Astrocyte (in vitro differentiated cells and primary cell): ENCODE measurements at regions not wholly inside any gene's neighbourhood (a gene's known extent, or its start where the extent isn't known, plus 50 kb on each side); places are given as distances from the start of the nearest gene placed in this dataset.

Experiments used
- DNase-seq: peaks from one replicate; pipeline ENCODE4 v3.0.0-alpha.2; 2010; ENCODE audit warnings: low read depth
- FAIRE-seq: peaks from 2 replicates; lab custom pipeline; 2011; peaks lifted over from hg19 to GRCh38; lab: Jason Lieb, UNC
- H2AFZ ChIP-seq: 2 replicates; pipeline ENCODE4 v1.6.0; 2012; ENCODE audit warnings: low read depth, low read length, inconsistent platforms
- H3K27ac ChIP-seq: 2 replicates; pipeline ENCODE4 v1.5.1; 2011; ENCODE audit warnings: low read depth, low read length, inconsistent platforms
- H3K27me3 ChIP-seq: 2 replicates; pipeline ENCODE4 v1.6.0; 2011; ENCODE audit warnings: low read length, inconsistent platforms; ENCODE audit not compliant: insufficient read depth
- H3K36me3 ChIP-seq: 2 replicates; pipeline ENCODE4 v1.5.1; 2011; ENCODE audit warnings: low read length, inconsistent platforms; ENCODE audit not compliant: insufficient read depth
- H3K4me1 ChIP-seq: 2 replicates; pipeline ENCODE4 v1.5.1; 2011; ENCODE audit warnings: low read length, inconsistent platforms; ENCODE audit not compliant: insufficient read depth
- H3K4me2 ChIP-seq: 2 replicates; pipeline ENCODE4 v1.6.0; 2012; ENCODE audit warnings: low read length, inconsistent platforms
- H3K4me3 ChIP-seq: 2 replicates; pipeline ENCODE4 v1.5.1; 2011; ENCODE audit warnings: low read depth, mild to moderate bottlenecking, low read length, inconsistent platforms; ENCODE audit not compliant: insufficient read depth
- H3K79me2 ChIP-seq: 2 replicates; pipeline ENCODE4 v1.6.0; 2012; ENCODE audit warnings: mild to moderate bottlenecking, low read length, inconsistent platforms; ENCODE audit not compliant: insufficient read depth
- H3K9ac ChIP-seq: 2 replicates; pipeline ENCODE4 v1.6.0; 2012; ENCODE audit warnings: mild to moderate bottlenecking, low read length, inconsistent platforms
- H3K9me3 ChIP-seq: 2 replicates; pipeline ENCODE4 v1.5.1; 2012; ENCODE audit warnings: low read depth, mild to moderate bottlenecking, low read length, inconsistent platforms; ENCODE audit not compliant: insufficient read depth
- H4K20me1 ChIP-seq: 2 replicates; pipeline ENCODE4 v1.6.0; 2012; ENCODE audit warnings: low read length, inconsistent platforms; ENCODE audit not compliant: insufficient read depth
- H3K27ac Mint-ChIP-seq: one replicate; pipeline ENCODE4 v1.8.0; 2021; ENCODE audit warnings: mild to moderate bottlenecking, mixed read lengths; ENCODE audit not compliant: unreplicated experiment
- H3K27me3 Mint-ChIP-seq: one replicate; pipeline ENCODE4 v1.8.0; 2021; ENCODE audit warnings: low read depth, mixed read lengths; ENCODE audit not compliant: unreplicated experiment
- H3K36me3 Mint-ChIP-seq: one replicate; pipeline ENCODE4 v1.8.0; 2021; ENCODE audit warnings: low read depth, mixed read lengths; ENCODE audit not compliant: unreplicated experiment
- H3K4me1 Mint-ChIP-seq: one replicate; pipeline ENCODE4 v1.8.0; 2021; ENCODE audit warnings: low read depth, mixed read lengths; ENCODE audit not compliant: unreplicated experiment
- H3K4me3 Mint-ChIP-seq: one replicate; pipeline ENCODE4 v1.8.0; 2021; ENCODE audit warnings: mild to moderate bottlenecking, moderate library complexity, mixed read lengths; ENCODE audit not compliant: unreplicated experiment
- H3K9me3 Mint-ChIP-seq: one replicate; pipeline ENCODE4 v1.8.0; 2021; ENCODE audit warnings: mild to moderate bottlenecking, mixed read lengths; ENCODE audit not compliant: unreplicated experiment
- CTCF ChIP-seq: IDR thresholded peaks from 2 replicates; pipeline ENCODE4 v1.5.1; 2011; ENCODE audit warnings: low read depth, mild to moderate bottlenecking, inconsistent platforms, low read length, moderate library complexity; ENCODE audit not compliant: insufficient read depth
- EZH2 ChIP-seq: IDR thresholded peaks from 2 replicates; pipeline ENCODE4 v1.6.1; 2012; ENCODE audit warnings: mild to moderate bottlenecking, low read length, inconsistent platforms; ENCODE audit not compliant: insufficient read depth

GRCh38 chr13:74206061-74206561 is 71.9 kb upstream of the KLF12 start:
- no peak overlapping the region for H2AFZ ChIP-seq
- DNase-seq: peak; percentile 96
- Mint-ChIP-seq H3K27me3 (no peaks in the 10 kb centered on the region), H3K4me1 (peaks cover 41% of the 10 kb centered on the region), H3K4me3 (peak overlapping the region; percentile 8), H3K27ac (peak overlapping the region; percentile 95), H3K9me3 (no peaks in the 10 kb centered on the region), H3K36me3 (no peaks in the 10 kb centered on the region)
- H3K9ac ChIP-seq: peak overlapping the region; percentile 53
- peaks cover 3% of the 10 kb centered on the region for H3K9me3 ChIP-seq
- H3K4me3 ChIP-seq: no peak overlapping the region
- no peak for FAIRE-seq
- H4K20me1 ChIP-seq: no peaks in the 10 kb centered on the region
- H3K4me2 ChIP-seq: peak overlapping the region; percentile 47
- H3K79me2 ChIP-seq: no peaks in the 10 kb centered on the region
- peak overlapping the region; percentile 81 for H3K27ac ChIP-seq
- no peak for TF ChIP-seq EZH2
- TF ChIP-seq CTCF: no peak
- H3K4me1 ChIP-seq: peaks cover 28% of the 10 kb centered on the region
- H3K36me3 ChIP-seq: no peaks in the 10 kb centered on the region
- H3K27me3 ChIP-seq: no peaks in the 10 kb centered on the region

GRCh38 chr13:74205313-74205690 is 71.1 kb upstream of the KLF12 start:
- DNase-seq: peak; percentile 59
- peak overlapping the region; percentile 53 for H3K9ac ChIP-seq
- Mint-ChIP-seq H3K27ac (peak overlapping the region; percentile 95), H3K4me3 (no peak overlapping the region), H3K36me3 (no peaks in the 10 kb centered on the region), H3K4me1 (peaks cover 35% of the 10 kb centered on the region), H3K9me3 (no peaks in the 10 kb centered on the region), H3K27me3 (no peaks in the 10 kb centered on the region)
- no peaks in the 10 kb centered on the region for H4K20me1 ChIP-seq
- peak overlapping the region; percentile 47 for H3K4me2 ChIP-seq
- no peak for FAIRE-seq
- peaks cover 23% of the 10 kb centered on the region for H3K4me1 ChIP-seq
- H3K4me3 ChIP-seq: no peak overlapping the region
- no peak overlapping the region for H2AFZ ChIP-seq
- H3K36me3 ChIP-seq: no peaks in the 10 kb centered on the region
- H3K9me3 ChIP-seq: peaks cover 3% of the 10 kb centered on the region
- no peaks in the 10 kb centered on the region for H3K27me3 ChIP-seq
- H3K27ac ChIP-seq: peak overlapping the region; percentile 81
- TF ChIP-seq EZH2: no peak
- TF ChIP-seq CTCF: no peak
- H3K79me2 ChIP-seq: no peaks in the 10 kb centered on the region

GRCh38 chr13:74204602-74205312 is 70.6 kb upstream of the KLF12 start:
- Mint-ChIP-seq H3K4me3 (no peak overlapping the region), H3K36me3 (no peaks in the 10 kb centered on the region), H3K9me3 (no peaks in the 10 kb centered on the region), H3K4me1 (peaks cover 40% of the 10 kb centered on the region), H3K27ac (peak overlapping the region; percentile 95), H3K27me3 (no peaks in the 10 kb centered on the region)
- no peaks in the 10 kb centered on the region for H3K27me3 ChIP-seq
- no peak overlapping the region for H3K4me3 ChIP-seq
- peak overlapping the region; percentile 81 for H3K27ac ChIP-seq
- peaks cover 3% of the 10 kb centered on the region for H3K9me3 ChIP-seq
- FAIRE-seq (no peak), DNase-seq (peak; percentile 83)
- peaks cover 25% of the 10 kb centered on the region for H3K4me1 ChIP-seq
- no peaks in the 10 kb centered on the region for H3K79me2 ChIP-seq
- H3K9ac ChIP-seq: peak overlapping the region; percentile 53
- no peaks in the 10 kb centered on the region for H4K20me1 ChIP-seq
- H3K36me3 ChIP-seq: no peaks in the 10 kb centered on the region
- TF ChIP-seq CTCF (no peak), EZH2 (no peak)
- peak overlapping the region; percentile 47 for H3K4me2 ChIP-seq
- no peak overlapping the region for H2AFZ ChIP-seq
